ENCODE measurements at regions not wholly inside any gene's neighbourhood (a gene's known extent, or its start where the extent isn't known, plus 50 kb on each side); places are given as distances from the start of the nearest gene placed in this dataset.
A peak's percentile ranks its signal among the peaks of the same experiment; 100 is the strongest.

DNA sequence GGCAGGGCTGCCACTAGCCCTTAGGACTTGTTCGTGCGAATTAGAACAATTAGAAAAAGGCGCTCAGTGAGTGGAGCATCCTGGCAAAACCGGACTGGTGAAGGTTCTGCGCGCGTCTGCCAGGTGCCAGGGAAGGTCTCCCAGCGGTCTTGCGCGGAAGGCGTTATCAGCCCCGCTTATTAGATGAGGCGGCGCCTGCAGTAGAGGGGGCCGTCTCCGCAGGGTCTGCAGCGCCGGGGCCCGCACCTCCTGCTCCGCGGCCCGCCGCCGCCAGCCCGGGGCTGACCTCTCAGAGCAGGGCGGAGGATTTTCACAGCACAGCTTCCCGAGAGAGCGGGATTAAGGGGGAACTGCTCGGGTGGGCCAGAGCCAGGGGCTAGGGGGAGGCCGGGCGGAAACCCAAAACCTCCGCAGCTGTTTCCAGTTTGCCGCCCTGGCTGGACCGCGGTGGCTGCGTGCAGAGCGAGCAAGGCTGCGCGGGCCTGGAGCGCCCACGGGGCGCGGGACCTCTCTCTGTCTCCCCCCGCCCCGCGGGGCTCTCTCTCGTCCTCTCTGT is 155.2 kb downstream of the FOXD2 start:
- no peaks in the 10 kb centered on the region for H3F3A ChIP-seq (replicated peaks; ENCODE audit: low read depth)
- no peak overlapping the region for H3K27ac Mint-ChIP-seq
- H3K79me2 ChIP-seq (replicated peaks; ENCODE audit: insufficient read depth): no peaks in the 10 kb centered on the region
- DNase-seq (ENCODE audit: low spot score) (peak; percentile 71), ATAC-seq (peak; percentile 89)
- H3K9me2 ChIP-seq (ENCODE audit: insufficient read depth): no peaks in the 10 kb centered on the region
- peak overlapping the region; percentile 93 for H2AFZ ChIP-seq
- H3K4me1 ChIP-seq (ENCODE audit: insufficient read depth): peaks cover 4% of the 10 kb centered on the region; the same call in 1 of the 2 replicates
- H3K4me3 ChIP-seq: peak overlapping the region; percentile 67
- no peaks in the 10 kb centered on the region for H3K36me3 Mint-ChIP-seq (ENCODE audit: low read depth)
- H3K27me3 Mint-ChIP-seq (ENCODE audit: insufficient read depth, low read depth, poor library complexity): peaks cover 30% of the 10 kb centered on the region
- peaks cover 3% of the 10 kb centered on the region; the same call in 1 of the 3 replicates for H3K4me1 Mint-ChIP-seq
- no peaks in the 10 kb centered on the region for H3K9me3 Mint-ChIP-seq
- H4K20me1 ChIP-seq (replicated peaks; ENCODE audit: insufficient read depth): no peaks in the 10 kb centered on the region
- H3K4me2 ChIP-seq: peak overlapping the region; percentile 90
- H3K36me3 ChIP-seq (ENCODE audit: insufficient read depth): no peaks in the 10 kb centered on the region
- no peak overlapping the region for H3K27ac ChIP-seq (ENCODE audit: low read depth)
- H3K4me3 Mint-ChIP-seq: peak overlapping the region; percentile 64
- peaks cover 41% of the 10 kb centered on the region for H3K27me3 ChIP-seq (ENCODE audit: insufficient read depth)
- TF ChIP-seq EZH2 (IDR thresholded peaks at IDR 0.05; ENCODE audit: low read depth, unreplicated experiment) (peak; percentile 71), JUNB (IDR thresholded peaks at IDR 0.05; ENCODE audit: unreplicated experiment) (no peak), STAT1 (IDR thresholded peaks at IDR 0.05; ENCODE audit: unreplicated experiment) (no peak), NANOG (IDR thresholded peaks at IDR 0.05; ENCODE audit: borderline replicate concordance) (no peak), ZNF114 (CRISPR knock-in tag; IDR thresholded peaks at IDR 0.05) (no peak)

DNA sequence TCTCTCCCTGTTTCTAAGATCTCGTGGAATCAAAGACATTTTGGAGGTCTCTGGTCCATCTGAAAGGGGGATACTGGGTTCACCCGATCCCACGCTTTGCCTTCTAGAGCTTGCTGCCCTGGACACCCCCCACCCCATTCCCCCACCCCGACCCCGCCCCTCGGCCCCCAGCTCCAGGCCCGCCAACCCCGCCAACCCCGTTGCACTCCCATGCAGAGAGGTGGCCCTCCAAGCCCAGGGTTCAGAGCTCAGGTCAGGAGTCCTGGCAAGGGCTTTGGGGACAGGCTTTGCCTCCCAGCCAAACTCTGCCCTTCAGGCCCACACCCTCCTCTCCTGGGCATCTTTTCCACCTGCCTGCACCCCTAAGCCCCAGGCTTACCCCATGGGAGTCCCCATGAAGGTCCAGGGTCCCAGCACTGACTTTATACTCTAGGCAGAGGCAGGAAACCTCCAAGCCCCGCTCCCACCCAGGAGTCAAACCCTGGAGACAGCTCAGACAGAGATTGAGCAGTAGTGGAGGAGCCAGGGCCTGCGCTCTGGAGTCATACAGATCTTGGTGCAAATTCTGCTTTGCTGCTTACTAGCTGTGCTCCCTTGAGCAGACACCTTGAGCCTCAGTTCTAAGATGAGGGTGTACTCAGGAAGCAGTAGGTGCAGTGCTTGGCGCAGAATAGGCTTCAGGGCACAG is 155.9 kb downstream of the FOXD2 start:
- Histone ChIP-seq H3F3A (replicated peaks; ENCODE audit: low read depth) (no peaks in the 10 kb centered on the region), H3K4me1 (ENCODE audit: insufficient read depth) (peaks cover 4% of the 10 kb centered on the region; the same call in 1 of the 2 replicates), H4K20me1 (replicated peaks; ENCODE audit: insufficient read depth) (no peaks in the 10 kb centered on the region), H3K4me3 (peak overlapping the region; percentile 67), H3K4me2 (peak overlapping the region; percentile 90), H3K27ac (ENCODE audit: low read depth) (no peak overlapping the region), H3K79me2 (replicated peaks; ENCODE audit: insufficient read depth) (no peaks in the 10 kb centered on the region), H2AFZ (peak overlapping the region; percentile 93), H3K9me2 (ENCODE audit: insufficient read depth) (no peaks in the 10 kb centered on the region), H3K27me3 (ENCODE audit: insufficient read depth) (peaks cover 41% of the 10 kb centered on the region), H3K36me3 (ENCODE audit: insufficient read depth) (no peaks in the 10 kb centered on the region)
- TF ChIP-seq JUNB (IDR thresholded peaks at IDR 0.05; ENCODE audit: unreplicated experiment) (no peak), STAT1 (IDR thresholded peaks at IDR 0.05; ENCODE audit: unreplicated experiment) (no peak)
- H3K9me3 Mint-ChIP-seq: no peaks in the 10 kb centered on the region
- DNase-seq (ENCODE audit: low spot score) (no peak), ATAC-seq (peak; percentile 30)
- peaks cover 33% of the 10 kb centered on the region for H3K27me3 Mint-ChIP-seq (ENCODE audit: insufficient read depth, low read depth, poor library complexity)
- peaks cover 3% of the 10 kb centered on the region; the same call in 1 of the 3 replicates for H3K4me1 Mint-ChIP-seq
- no peaks in the 10 kb centered on the region for H3K36me3 Mint-ChIP-seq (ENCODE audit: low read depth)
- H3K4me3 Mint-ChIP-seq: peak overlapping the region; percentile 64
- H3K27ac Mint-ChIP-seq: no peak overlapping the region

DNA sequence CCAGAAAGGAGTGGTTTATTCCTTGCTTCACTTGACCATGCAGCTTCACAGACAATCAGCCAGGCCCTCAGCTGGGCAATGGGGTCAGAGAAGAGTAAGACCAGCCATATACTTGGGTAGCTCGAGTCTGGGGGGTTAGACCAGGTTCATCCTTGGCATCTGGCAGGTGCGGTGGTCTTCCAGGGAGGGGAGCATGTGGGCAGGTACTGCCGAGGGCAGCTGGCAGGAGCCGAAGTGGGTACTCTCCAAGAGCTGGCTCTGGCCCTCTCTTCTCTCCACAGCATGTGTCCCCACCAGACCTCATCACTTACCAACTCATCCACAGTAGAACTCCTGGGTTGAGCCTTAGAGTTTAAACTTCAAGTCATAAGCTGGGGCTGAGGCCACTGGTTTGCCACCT is 156.8 kb downstream of the FOXD2 start:
- peaks cover 4% of the 10 kb centered on the region; the same call in 1 of the 2 replicates for H3K4me1 ChIP-seq (ENCODE audit: insufficient read depth)
- H3K36me3 ChIP-seq (ENCODE audit: insufficient read depth): no peaks in the 10 kb centered on the region
- H3K27ac ChIP-seq (ENCODE audit: low read depth): no peak overlapping the region
- Mint-ChIP-seq H3K9me3 (peaks cover 7% of the 10 kb centered on the region), H3K36me3 (ENCODE audit: low read depth) (peaks cover 4% of the 10 kb centered on the region; the same call in 2 of the 3 replicates), H3K4me3 (no peak overlapping the region), H3K27me3 (ENCODE audit: insufficient read depth, low read depth, poor library complexity) (peaks cover 33% of the 10 kb centered on the region), H3K4me1 (peaks cover 3% of the 10 kb centered on the region; the same call in 1 of the 3 replicates), H3K27ac (no peak overlapping the region)
- DNase-seq (ENCODE audit: low spot score): no peak
- ATAC-seq: no peak
- H3F3A ChIP-seq (replicated peaks; ENCODE audit: low read depth): no peaks in the 10 kb centered on the region
- no peaks in the 10 kb centered on the region for H3K9me2 ChIP-seq (ENCODE audit: insufficient read depth)
- no peak overlapping the region for H3K4me2 ChIP-seq
- no peaks in the 10 kb centered on the region for H3K79me2 ChIP-seq (replicated peaks; ENCODE audit: insufficient read depth)
- no peak overlapping the region for H2AFZ ChIP-seq
- H3K27me3 ChIP-seq (ENCODE audit: insufficient read depth): peaks cover 41% of the 10 kb centered on the region
- no peak overlapping the region for H3K4me3 ChIP-seq
- TF ChIP-seq ZNF114 (CRISPR knock-in tag; IDR thresholded peaks at IDR 0.05) (no peak), POLR2AphosphoS5 (IDR thresholded peaks at IDR 0.05; ENCODE audit: low read depth) (no peak), EZH2phosphoT487 (IDR thresholded peaks at IDR 0.05; ENCODE audit: unreplicated experiment) (no peak), EZH2 (IDR thresholded peaks at IDR 0.05; ENCODE audit: low read depth, unreplicated experiment) (no peak)
- TF ChIP-seq, protein P1, sequence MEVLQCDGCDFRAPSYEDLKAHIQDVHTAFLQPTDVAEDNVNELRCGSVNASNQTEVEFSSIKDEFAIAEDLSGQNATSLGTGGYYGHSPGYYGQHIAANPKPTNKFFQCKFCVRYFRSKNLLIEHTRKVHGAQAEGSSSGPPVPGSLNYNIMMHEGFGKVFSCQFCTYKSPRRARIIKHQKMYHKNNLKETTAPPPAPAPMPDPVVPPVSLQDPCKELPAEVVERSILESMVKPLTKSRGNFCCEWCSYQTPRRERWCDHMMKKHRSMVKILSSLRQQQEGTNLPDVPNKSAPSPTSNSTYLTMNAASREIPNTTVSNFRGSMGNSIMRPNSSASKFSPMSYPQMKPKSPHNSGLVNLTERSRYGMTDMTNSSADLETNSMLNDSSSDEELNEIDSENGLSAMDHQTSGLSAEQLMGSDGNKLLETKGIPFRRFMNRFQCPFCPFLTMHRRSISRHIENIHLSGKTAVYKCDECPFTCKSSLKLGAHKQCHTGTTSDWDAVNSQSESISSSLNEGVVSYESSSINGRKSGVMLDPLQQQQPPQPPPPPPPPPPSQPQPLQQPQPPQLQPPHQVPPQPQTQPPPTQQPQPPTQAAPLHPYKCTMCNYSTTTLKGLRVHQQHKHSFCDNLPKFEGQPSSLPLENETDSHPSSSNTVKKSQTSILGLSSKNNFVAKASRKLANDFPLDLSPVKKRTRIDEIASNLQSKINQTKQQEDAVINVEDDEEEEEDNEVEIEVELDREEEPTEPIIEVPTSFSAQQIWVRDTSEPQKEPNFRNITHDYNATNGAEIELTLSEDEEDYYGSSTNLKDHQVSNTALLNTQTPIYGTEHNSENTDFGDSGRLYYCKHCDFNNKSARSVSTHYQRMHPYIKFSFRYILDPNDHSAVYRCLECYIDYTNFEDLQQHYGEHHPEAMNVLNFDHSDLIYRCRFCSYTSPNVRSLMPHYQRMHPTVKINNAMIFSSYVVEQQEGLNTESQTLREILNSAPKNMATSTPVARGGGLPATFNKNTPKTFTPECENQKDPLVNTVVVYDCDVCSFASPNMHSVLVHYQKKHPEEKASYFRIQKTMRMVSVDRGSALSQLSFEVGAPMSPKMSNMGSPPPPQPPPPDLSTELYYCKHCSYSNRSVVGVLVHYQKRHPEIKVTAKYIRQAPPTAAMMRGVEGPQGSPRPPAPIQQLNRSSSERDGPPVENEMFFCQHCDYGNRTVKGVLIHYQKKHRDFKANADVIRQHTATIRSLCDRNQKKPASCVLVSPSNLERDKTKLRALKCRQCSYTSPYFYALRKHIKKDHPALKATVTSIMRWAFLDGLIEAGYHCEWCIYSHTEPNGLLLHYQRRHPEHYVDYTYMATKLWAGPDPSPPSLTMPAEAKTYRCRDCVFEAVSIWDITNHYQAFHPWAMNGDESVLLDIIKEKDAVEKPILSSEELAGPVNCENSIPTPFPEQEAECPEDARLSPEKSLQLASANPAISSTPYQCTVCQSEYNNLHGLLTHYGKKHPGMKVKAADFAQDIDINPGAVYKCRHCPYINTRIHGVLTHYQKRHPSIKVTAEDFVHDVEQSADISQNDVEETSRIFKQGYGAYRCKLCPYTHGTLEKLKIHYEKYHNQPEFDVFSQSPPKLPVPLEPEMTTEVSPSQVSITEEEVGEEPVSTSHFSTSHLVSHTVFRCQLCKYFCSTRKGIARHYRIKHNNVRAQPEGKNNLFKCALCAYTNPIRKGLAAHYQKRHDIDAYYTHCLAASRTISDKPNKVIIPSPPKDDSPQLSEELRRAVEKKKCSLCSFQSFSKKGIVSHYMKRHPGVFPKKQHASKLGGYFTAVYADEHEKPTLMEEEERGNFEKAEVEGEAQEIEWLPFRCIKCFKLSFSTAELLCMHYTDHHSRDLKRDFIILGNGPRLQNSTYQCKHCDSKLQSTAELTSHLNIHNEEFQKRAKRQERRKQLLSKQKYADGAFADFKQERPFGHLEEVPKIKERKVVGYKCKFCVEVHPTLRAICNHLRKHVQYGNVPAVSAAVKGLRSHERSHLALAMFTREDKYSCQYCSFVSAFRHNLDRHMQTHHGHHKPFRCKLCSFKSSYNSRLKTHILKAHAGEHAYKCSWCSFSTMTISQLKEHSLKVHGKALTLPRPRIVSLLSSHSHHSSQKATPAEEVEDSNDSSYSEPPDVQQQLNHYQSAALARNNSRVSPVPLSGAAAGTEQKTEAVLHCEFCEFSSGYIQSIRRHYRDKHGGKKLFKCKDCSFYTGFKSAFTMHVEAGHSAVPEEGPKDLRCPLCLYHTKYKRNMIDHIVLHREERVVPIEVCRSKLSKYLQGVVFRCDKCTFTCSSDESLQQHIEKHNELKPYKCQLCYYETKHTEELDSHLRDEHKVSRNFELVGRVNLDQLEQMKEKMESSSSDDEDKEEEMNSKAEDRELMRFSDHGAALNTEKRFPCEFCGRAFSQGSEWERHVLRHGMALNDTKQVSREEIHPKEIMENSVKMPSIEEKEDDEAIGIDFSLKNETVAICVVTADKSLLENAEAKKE (CRISPR knock-in tag; IDR thresholded peaks at IDR 0.05): no peak
- H4K20me1 ChIP-seq (replicated peaks; ENCODE audit: insufficient read depth): no peaks in the 10 kb centered on the region
